Colonic mucosa (tissue), 4 donors: ENCODE measurements at regions not wholly inside any gene's neighbourhood (a gene's known extent, or its start where the extent isn't known, plus 50 kb on each side); places are given as distances from the start of the nearest gene placed in this dataset.

Experiments used
- DNase-seq: peaks from one replicate; pipeline ENCODE4 v3.0.0-alpha.2; 2020
- H3K27ac ChIP-seq: fragments of 200-600 bp; one replicate; pipeline ENCODE4 v1.8.0; 2021
- H3K27me3 ChIP-seq: fragments of 200-600 bp; one replicate; pipeline ENCODE4 v1.8.0; 2021
- H3K36me3 ChIP-seq: fragments of 200-600 bp; one replicate; pipeline ENCODE4 v1.8.0; 2021
- H3K4me1 ChIP-seq: fragments of 200-600 bp; one replicate; pipeline ENCODE4 v1.8.0; 2021; ENCODE audit warnings: mild to moderate bottlenecking
- H3K4me3 ChIP-seq: fragments of 200-600 bp; one replicate; pipeline ENCODE4 v1.8.0; 2021
- H3K9ac ChIP-seq, 2 donors: one replicate each; pipeline ENCODE4 v1.7.0; 2013; ENCODE audit warnings: control low read depth in 2 of 2, low read depth in 2 of 2, low read length in 2 of 2
- H3K9me3 ChIP-seq: fragments of 200-600 bp; one replicate; pipeline ENCODE4 v1.8.0; 2021
- intact Hi-C: fragments of 100-400 bp; cut with DNase I; formaldehyde crosslinking; loops from one replicate; pipeline ENCODE4 v1.14.1; 2022
- TF ChIP-seq, protein P1 (sequence below): fragments of 200-600 bp; IDR thresholded peaks from one replicate; pipeline ENCODE4 v1.8.0; 2022; ENCODE audit warnings: antibody characterized with exemption, mild to moderate bottlenecking
- donor health status: healthy.
- donor health status: DM: no; HTN: no; CAD: no.
- donor health status: DM: no; HTN: no; CAD: no.

DNA sequence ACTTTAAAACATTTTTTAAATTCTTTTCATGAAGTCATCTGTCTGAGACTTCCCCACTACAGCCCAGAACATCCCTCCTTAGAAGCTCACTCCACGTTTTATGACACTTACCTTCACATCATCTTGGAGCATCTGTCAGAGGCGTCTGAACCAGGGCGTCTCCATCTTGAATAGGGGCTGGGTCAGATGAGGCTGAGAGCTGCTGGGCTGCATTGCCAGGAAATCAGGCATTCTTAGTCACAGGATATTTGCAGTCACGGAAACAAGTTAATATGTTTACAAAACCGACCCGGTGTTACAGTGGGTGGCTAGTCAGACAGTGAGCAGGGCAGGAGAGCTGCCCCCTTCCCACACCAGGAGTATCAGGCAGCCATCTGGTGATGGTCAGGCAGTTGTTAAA lies 456.5 kb downstream of the FBXO15 start:
- TF ChIP-seq, protein P1, sequence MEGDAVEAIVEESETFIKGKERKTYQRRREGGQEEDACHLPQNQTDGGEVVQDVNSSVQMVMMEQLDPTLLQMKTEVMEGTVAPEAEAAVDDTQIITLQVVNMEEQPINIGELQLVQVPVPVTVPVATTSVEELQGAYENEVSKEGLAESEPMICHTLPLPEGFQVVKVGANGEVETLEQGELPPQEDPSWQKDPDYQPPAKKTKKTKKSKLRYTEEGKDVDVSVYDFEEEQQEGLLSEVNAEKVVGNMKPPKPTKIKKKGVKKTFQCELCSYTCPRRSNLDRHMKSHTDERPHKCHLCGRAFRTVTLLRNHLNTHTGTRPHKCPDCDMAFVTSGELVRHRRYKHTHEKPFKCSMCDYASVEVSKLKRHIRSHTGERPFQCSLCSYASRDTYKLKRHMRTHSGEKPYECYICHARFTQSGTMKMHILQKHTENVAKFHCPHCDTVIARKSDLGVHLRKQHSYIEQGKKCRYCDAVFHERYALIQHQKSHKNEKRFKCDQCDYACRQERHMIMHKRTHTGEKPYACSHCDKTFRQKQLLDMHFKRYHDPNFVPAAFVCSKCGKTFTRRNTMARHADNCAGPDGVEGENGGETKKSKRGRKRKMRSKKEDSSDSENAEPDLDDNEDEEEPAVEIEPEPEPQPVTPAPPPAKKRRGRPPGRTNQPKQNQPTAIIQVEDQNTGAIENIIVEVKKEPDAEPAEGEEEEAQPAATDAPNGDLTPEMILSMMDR: no peak

DNA sequence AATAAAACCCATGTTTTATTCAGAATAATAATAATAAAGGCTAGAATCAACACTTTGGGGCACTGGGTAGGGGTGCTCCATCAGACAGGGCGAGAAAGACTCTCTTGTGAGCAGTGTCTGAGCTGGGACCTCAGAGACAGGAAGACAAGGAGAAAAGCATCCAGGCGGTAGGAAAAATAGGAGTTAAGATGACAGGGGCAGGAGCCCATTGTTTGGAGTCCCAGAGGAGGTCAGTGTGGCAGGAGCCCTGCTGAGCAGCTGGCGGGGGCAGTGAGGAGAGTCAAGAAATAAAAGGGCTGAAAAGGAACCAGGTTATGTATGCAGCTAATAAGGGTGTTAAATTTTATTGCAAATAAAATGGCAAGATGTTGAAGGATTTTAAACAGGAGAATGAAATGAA lies 457.4 kb downstream of the FBXO15 start:
- Histone ChIP-seq H3K27me3 (no peaks in the 10 kb centered on the region), H3K9me3 (no peaks in the 10 kb centered on the region), H3K9ac (no peak overlapping the region), H3K4me3 (no peak overlapping the region), H3K27ac (no peak overlapping the region), H3K4me1 (no peaks in the 10 kb centered on the region), H3K36me3 (no peaks in the 10 kb centered on the region)
- DNase-seq: no peak
- intact Hi-C loops: no loop called here
- TF ChIP-seq, protein P1: no peak

More for the DNA sequence above, 456.5 kb downstream of the FBXO15 start:
- H3K27ac ChIP-seq: no peak overlapping the region
- H3K9ac ChIP-seq: no peak overlapping the region
- no peak for DNase-seq
- H3K4me1 ChIP-seq: no peaks in the 10 kb centered on the region
- H3K9me3 ChIP-seq: no peaks in the 10 kb centered on the region
- no peak overlapping the region for H3K4me3 ChIP-seq
- H3K36me3 ChIP-seq: no peaks in the 10 kb centered on the region
- intact Hi-C loops: no loop called here
- H3K27me3 ChIP-seq: no peaks in the 10 kb centered on the region

DNA sequence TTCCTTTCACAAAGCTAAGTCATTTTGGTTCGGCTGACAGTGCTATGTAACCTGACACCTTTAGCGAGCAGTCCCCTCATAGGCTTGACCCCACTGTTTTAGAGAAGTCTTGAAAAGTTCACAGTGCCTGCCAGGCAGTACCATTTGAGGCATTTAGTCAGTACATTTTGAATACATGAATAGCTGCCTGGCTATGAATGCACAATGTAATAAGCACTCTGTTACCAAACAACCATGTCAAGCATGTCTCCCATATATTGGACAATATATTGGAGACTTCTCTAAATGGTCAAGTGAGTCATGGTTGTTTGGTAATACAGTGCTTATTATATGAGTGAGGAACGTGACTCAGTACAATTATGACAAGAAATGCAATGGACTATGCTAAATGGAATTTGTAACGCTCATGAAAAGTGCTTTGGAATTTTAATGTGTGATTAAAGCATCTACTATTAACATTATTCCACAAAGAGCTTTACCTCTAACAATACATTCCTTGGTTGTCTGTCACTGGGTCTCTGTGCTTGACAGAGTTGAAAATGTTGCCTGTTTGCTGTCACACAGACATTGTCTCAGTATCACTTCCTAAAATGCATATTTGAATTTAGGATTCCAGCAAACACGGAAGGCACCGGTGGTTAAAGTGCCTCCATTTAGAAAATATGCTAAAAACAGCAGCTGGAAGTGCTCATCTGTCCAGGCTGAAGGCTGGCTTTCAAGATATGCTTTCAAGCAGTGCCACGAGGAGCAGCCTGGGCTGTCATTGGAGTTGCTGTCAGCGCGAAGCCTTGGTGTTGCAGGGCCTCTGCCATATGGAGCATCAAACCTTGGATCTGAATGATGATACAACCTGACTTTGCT lies 458.6 kb downstream of the FBXO15 start:
- no peaks in the 10 kb centered on the region for H3K4me1 ChIP-seq
- intact Hi-C loops: no loop called here
- H3K36me3 ChIP-seq: no peaks in the 10 kb centered on the region
- no peak overlapping the region for H3K4me3 ChIP-seq
- no peaks in the 10 kb centered on the region for H3K9me3 ChIP-seq
- H3K27me3 ChIP-seq: no peaks in the 10 kb centered on the region
- H3K27ac ChIP-seq: no peak overlapping the region
- no peak overlapping the region for H3K9ac ChIP-seq
- TF ChIP-seq, protein P1: no peak
- DNase-seq: no peak

DNA sequence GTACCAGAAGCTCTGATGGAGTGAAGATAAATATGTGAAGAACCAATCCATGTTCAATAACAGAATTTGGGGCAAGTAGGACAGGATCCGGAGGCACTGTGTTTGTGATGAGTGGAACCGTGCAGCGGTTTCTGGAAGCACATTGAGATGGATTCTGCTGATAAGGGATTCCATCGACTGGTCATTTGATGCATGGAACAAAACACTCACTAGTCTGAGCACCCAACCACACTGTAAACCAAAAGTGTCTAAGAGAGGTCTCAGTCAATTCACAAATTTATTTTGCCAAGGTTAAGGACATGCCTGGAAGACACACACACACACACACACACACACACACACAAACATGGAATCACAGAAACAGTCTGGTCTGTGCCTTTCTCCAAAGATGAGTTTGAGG lies 459.5 kb downstream of the FBXO15 start:
- no peaks in the 10 kb centered on the region for H3K4me1 ChIP-seq
- intact Hi-C loops: no loop called here
- no peaks in the 10 kb centered on the region for H3K36me3 ChIP-seq
- H3K27me3 ChIP-seq: no peaks in the 10 kb centered on the region
- H3K27ac ChIP-seq: no peak overlapping the region
- no peak overlapping the region for H3K9ac ChIP-seq
- no peak overlapping the region for H3K4me3 ChIP-seq
- no peak for DNase-seq
- TF ChIP-seq, protein P1: no peak
- no peaks in the 10 kb centered on the region for H3K9me3 ChIP-seq

DNA sequence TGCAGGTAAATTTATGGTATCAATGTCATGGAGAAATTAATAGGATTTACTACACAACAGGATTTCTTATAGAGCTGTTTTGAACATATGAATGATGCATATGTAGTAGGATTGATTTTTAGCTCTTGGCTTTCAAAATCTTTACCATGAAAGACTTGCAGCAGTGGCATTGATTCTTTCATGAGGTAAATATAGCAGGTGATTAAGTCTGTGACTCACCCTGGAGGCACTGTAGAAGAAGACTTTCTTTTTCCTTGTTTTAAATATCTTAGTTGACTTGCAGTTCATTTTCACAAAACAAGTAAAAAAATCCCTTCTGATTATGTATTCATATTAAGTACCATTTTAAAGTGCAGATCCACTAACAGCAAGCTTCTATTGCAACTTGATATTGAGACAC lies 463.0 kb downstream of the FBXO15 start:
- H3K4me1 ChIP-seq: no peaks in the 10 kb centered on the region
- intact Hi-C loops: no loop called here
- H3K9ac ChIP-seq: no peak overlapping the region
- TF ChIP-seq, protein P1: no peak
- H3K27me3 ChIP-seq: no peaks in the 10 kb centered on the region
- DNase-seq: no peak
- no peaks in the 10 kb centered on the region for H3K36me3 ChIP-seq
- no peaks in the 10 kb centered on the region for H3K9me3 ChIP-seq
- no peak overlapping the region for H3K27ac ChIP-seq
- H3K4me3 ChIP-seq: no peak overlapping the region
